ENCODE measurements at regions not wholly inside any gene's neighbourhood (a gene's known extent, or its start where the extent isn't known, plus 50 kb on each side); places are given as distances from the start of the nearest gene placed in this dataset.

GRCh38 chr18:44246001-44246400 lies 434.7 kb upstream of the SETBP1 start:
- DNase-seq, result no peak
- Histone ChIP-seq H3K4me3 (no peak overlapping the region), H3K27ac (no peak overlapping the region), H3K4me1 (no peaks in the 10 kb centered on the region), H3K36me3 (no peaks in the 10 kb centered on the region), H3K9me3 (no peaks in the 10 kb centered on the region), H3K27me3 (no peaks in the 10 kb centered on the region)
- TF ChIP-seq EP300 (IDR thresholded peaks at IDR 0.05; ENCODE audit: low read depth) (no peak), CTCF (IDR thresholded peaks at IDR 0.05) (no peak), POLR2AphosphoS5 (IDR thresholded peaks at IDR 0.05) (no peak), POLR2A (IDR thresholded peaks at IDR 0.05) (no peak)
- intact Hi-C loops (cut with DNase I; ENCODE audit: low total_unique reads), result no loop called here
- WGBS, 2 donors (ENCODE audit: low coverage in 1 of 2), result 91 to 100% methylated on average over 1 to 2 of the region's 2 CpGs
- in situ Hi-C loops (cut with MboI; ENCODE audit: low pct_ligation_motif_present in 1 of 4, low pct_unique_long_range_greater_than_20kb in 1 of 4, low sequenced_read_pairs in 3 of 4), result no loop called here

GRCh38 chr18:44258086-44258485 lies 422.6 kb upstream of the SETBP1 start:
- in situ Hi-C loops (cut with MboI; ENCODE audit: low pct_ligation_motif_present in 1 of 4, low pct_unique_long_range_greater_than_20kb in 1 of 4, low sequenced_read_pairs in 3 of 4), result no loop called here
- Histone ChIP-seq H3K4me1 (no peaks in the 10 kb centered on the region), H3K4me3 (no peak overlapping the region), H3K27me3 (no peaks in the 10 kb centered on the region), H3K27ac (no peak overlapping the region), H3K36me3 (no peaks in the 10 kb centered on the region), H3K9me3 (peaks cover 0 to 10% of the 10 kb centered on the region in 2 donors)
- intact Hi-C loops (cut with DNase I; ENCODE audit: low total_unique reads), result no loop called here
- DNase-seq, result no peak
- no peak for TF ChIP-seq EP300 (IDR thresholded peaks at IDR 0.05; ENCODE audit: low read depth)
- no peak for TF ChIP-seq POLR2AphosphoS5 (IDR thresholded peaks at IDR 0.05)
- TF ChIP-seq POLR2A (IDR thresholded peaks at IDR 0.05), result no peak
- no peak for TF ChIP-seq CTCF (IDR thresholded peaks at IDR 0.05)

DNA sequence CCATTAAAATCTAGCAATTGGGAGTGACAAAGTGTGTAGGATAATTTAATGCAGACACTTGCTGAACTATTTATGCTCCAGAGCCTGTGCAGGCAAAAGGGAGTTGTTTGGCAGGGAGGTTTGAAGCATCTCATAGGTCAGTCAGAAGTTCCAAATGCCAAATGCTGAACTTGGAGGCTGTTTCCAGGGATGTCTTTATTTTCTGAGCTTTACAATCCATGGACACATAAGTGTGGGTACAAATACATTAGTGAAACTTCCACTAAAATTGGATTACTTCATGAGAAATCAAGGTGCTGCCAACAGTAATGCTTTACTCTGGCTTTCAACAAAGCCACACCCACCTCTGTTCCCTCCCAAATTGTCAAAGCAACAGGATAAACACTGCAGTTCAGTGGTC lies 422.1 kb upstream of the SETBP1 start:
- no peaks in the 10 kb centered on the region for H3K27me3 ChIP-seq
- no peak overlapping the region for H3K27ac ChIP-seq
- no peak overlapping the region for H3K4me3 ChIP-seq
- TF ChIP-seq POLR2AphosphoS5 (IDR thresholded peaks at IDR 0.05) (no peak), CTCF (IDR thresholded peaks at IDR 0.05) (no peak), POLR2A (IDR thresholded peaks at IDR 0.05) (no peak), EP300 (IDR thresholded peaks at IDR 0.05; ENCODE audit: low read depth) (no peak)
- DNase-seq, result no peak
- no peaks in the 10 kb centered on the region for H3K36me3 ChIP-seq
- H3K4me1 ChIP-seq, result no peaks in the 10 kb centered on the region
- in situ Hi-C loops (cut with MboI; ENCODE audit: low pct_ligation_motif_present in 1 of 4, low pct_unique_long_range_greater_than_20kb in 1 of 4, low sequenced_read_pairs in 3 of 4) (no loop called here), intact Hi-C loops (cut with DNase I; ENCODE audit: low total_unique reads) (no loop called here)
- H3K9me3 ChIP-seq, result peaks cover 0 to 10% of the 10 kb centered on the region in 2 donors

DNA sequence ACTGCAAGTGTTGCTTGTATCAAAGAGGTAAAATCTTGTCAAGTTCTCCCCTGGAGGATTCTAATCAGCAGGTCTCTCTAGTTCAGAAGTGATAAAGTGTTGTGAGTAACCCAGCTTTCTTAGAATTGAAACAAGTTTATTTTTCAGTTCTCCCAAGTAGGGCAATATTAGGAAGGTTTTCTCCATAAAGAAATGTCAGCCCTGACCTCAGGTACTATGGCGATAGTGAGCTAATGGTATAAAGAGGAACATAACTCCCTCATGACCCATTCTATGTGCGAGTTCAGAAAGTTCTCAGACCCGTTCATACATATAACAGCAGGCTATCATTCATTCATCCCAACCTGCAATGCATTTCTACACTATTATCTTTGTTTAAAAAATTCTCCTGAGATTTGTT lies 421.1 kb upstream of the SETBP1 start:
- H3K4me3 ChIP-seq, result no peak overlapping the region
- TF ChIP-seq EP300 (IDR thresholded peaks at IDR 0.05; ENCODE audit: low read depth) (no peak), POLR2A (IDR thresholded peaks at IDR 0.05) (no peak), POLR2AphosphoS5 (IDR thresholded peaks at IDR 0.05) (no peak), CTCF (IDR thresholded peaks at IDR 0.05) (no peak)
- no peaks in the 10 kb centered on the region for H3K27me3 ChIP-seq
- intact Hi-C loops (cut with DNase I; ENCODE audit: low total_unique reads) (no loop called here), in situ Hi-C loops (cut with MboI; ENCODE audit: low pct_ligation_motif_present in 1 of 4, low pct_unique_long_range_greater_than_20kb in 1 of 4, low sequenced_read_pairs in 3 of 4) (no loop called here)
- 80 to 91% methylated on average over 3 of the region's 3 CpGs for WGBS, 2 donors (ENCODE audit: low coverage in 1 of 2)
- H3K9me3 ChIP-seq, result peaks cover 0 to 10% of the 10 kb centered on the region in 2 donors
- H3K36me3 ChIP-seq, result no peaks in the 10 kb centered on the region
- H3K4me1 ChIP-seq, result no peaks in the 10 kb centered on the region
- no peak overlapping the region for H3K27ac ChIP-seq
- DNase-seq, result no peak

Measured in transverse colon (tissue), 4 donors.